ENCODE measurements at regions not wholly inside any gene's neighbourhood (a gene's known extent, or its start where the extent isn't known, plus 50 kb on each side); places are given as distances from the start of the nearest gene placed in this dataset.

DNA sequence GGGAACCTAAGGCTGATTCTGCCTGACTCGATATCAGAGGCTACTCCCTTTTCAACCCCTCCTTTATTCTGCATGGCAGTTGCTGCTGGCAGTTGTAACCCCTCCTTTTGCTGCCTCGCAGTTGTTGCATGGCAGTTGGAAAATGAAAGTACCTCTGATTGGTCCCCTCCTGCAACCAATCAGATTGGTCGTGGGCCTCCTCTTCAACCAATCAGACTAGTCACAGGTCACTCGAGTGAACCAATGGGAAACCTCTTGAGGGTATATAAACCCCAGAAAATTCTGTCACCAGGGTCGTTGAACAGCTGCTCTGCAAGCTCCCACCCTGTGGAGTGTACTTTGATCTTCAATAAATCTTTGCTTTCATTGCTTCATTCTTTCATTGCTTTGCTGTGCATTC, 294.3 kb upstream of the SLC8A1 start:
- RAD21 ChIA-PET (ENCODE audit: unreplicated experiment), result interaction anchor here (0.7 kb wide), 1 partner anchor 173 kb away, joined by 3 read pairs; no protein-coding TSS in a partner anchor
- Histone ChIP-seq H3K4me1 (ENCODE audit: control insufficient read depth, insufficient read depth, low read length) (no peaks in the 10 kb centered on the region), H3K9me3 (replicated peaks; ENCODE audit: control insufficient read depth, insufficient read depth, low read length) (no peaks in the 10 kb centered on the region), H3K79me2 (ENCODE audit: control insufficient read depth, insufficient read depth, low read length) (no peaks in the 10 kb centered on the region), H3K9ac (ENCODE audit: control insufficient read depth, insufficient read depth, low read length) (no peak overlapping the region), H3K36me3 (ENCODE audit: control insufficient read depth in 2 of 2, insufficient read depth in 2 of 2, low read length in 1 of 2) (no peaks in the 10 kb centered on the region), H2AFZ (ENCODE audit: control insufficient read depth, low read depth, low read length) (no peak overlapping the region), H3K27ac (ENCODE audit: control insufficient read depth, insufficient read depth) (no peak overlapping the region), H3K4me2 (ENCODE audit: control insufficient read depth, insufficient read depth) (no peak overlapping the region), H3K4me3 (no peak overlapping the region), H4K20me1 (ENCODE audit: control insufficient read depth, insufficient read depth) (no peaks in the 10 kb centered on the region), H3K27me3 (replicated peaks in 1 of 2; ENCODE audit: control insufficient read depth in 2 of 2, insufficient read depth in 2 of 2, low read length in 1 of 2) (no peaks in the 10 kb centered on the region)
- whole genome bisulfite sequencing (ENCODE audit: insufficient coverage, insufficient replicate concordance, low lambda C conversion rate, missing lambda C conversion rate), result 1% methylated on average over 5 of the region's 5 CpGs
- ATAC-seq (peak; percentile 67), FAIRE-seq (no peak), DNase-seq (ENCODE audit: low read depth, low spot score) (no peak)
- intact Hi-C loops (cut with micrococcal nuclease; ENCODE audit: unreplicated experiment), result no loop called here
- TF ChIP-seq NFYB (IDR thresholded peaks at IDR 0.05; ENCODE audit: insufficient read depth, low read depth, low read length) (peak; percentile 65), MXI1 (IDR thresholded peaks at IDR 0.05; ENCODE audit: low read depth, low read length) (no peak)
- no TSS peak for BruUV-seq (replicated peaks)
- CTCF ChIA-PET, result no interaction called here
- POLR2A ChIA-PET, result no interaction called here
- in situ Hi-C loops (cut with MboI), result no loop called here
- SMC1A ChIA-PET (ENCODE audit: uncharacterized antibody, unreplicated experiment), result no interaction called here

DNA sequence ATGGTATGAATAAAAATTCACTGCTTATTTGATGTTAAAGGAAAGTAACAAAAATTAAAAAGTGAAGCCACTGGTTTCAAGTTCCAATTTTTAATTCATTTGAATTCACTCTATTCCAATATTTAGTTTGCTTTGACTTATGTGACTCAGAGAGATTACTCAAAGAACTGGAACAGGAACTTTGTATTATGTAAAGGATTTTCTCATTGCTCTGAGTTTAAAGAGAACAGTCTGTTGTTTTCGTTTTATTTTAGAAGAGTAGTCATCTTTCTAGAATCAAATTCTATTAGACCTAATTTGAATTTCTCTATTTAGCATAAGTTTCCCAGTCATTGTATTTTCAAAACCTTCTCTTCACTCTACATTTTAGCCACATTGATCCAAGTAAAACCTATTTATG, 300.1 kb upstream of the SLC8A1 start:
- 0% methylated on average over 1 of the region's 1 CpG for WGBS (ENCODE audit: insufficient coverage, insufficient replicate concordance, low lambda C conversion rate, missing lambda C conversion rate)
- TF ChIP-seq, protein P1, sequence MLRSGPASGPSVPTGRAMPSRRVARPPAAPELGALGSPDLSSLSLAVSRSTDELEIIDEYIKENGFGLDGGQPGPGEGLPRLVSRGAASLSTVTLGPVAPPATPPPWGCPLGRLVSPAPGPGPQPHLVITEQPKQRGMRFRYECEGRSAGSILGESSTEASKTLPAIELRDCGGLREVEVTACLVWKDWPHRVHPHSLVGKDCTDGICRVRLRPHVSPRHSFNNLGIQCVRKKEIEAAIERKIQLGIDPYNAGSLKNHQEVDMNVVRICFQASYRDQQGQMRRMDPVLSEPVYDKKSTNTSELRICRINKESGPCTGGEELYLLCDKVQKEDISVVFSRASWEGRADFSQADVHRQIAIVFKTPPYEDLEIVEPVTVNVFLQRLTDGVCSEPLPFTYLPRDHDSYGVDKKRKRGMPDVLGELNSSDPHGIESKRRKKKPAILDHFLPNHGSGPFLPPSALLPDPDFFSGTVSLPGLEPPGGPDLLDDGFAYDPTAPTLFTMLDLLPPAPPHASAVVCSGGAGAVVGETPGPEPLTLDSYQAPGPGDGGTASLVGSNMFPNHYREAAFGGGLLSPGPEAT (IDR thresholded peaks at IDR 0.05; ENCODE audit: low read depth), result no peak
- TF ChIP-seq PML (IDR thresholded peaks at IDR 0.05; ENCODE audit: low read length), result no peak
- TF ChIP-seq NRF1 (conservative IDR thresholded peaks at IDR 0.05; ENCODE audit: low read depth, low read length), result no peak
- TF ChIP-seq ZNF384 (IDR thresholded peaks at IDR 0.05; ENCODE audit: borderline replicate concordance, low read depth, low read length), result no peak
- TF ChIP-seq BHLHE40 (IDR thresholded peaks at IDR 0.05; ENCODE audit: borderline replicate concordance in 1 of 2, low read depth in 2 of 2, low read length in 1 of 2), result no peak
- TF ChIP-seq ZNF207 (IDR thresholded peaks at IDR 0.05; ENCODE audit: borderline replicate concordance), result no peak
- ChIA-PET CTCF (no interaction called here), RAD21 (ENCODE audit: unreplicated experiment) (no interaction called here), POLR2A (no interaction called here), SMC1A (ENCODE audit: uncharacterized antibody, unreplicated experiment) (no interaction called here)
- FAIRE-seq, result no peak
- H3K27ac ChIP-seq (ENCODE audit: control insufficient read depth, insufficient read depth), result no peak overlapping the region
- no peak overlapping the region for H2AFZ ChIP-seq (ENCODE audit: control insufficient read depth, low read depth, low read length)
- BruUV-seq (replicated peaks), result no TSS peak
- no peaks in the 10 kb centered on the region for H4K20me1 ChIP-seq (ENCODE audit: control insufficient read depth, insufficient read depth)
- intact Hi-C loops (cut with micrococcal nuclease; ENCODE audit: unreplicated experiment) (no loop called here), in situ Hi-C loops (cut with MboI) (no loop called here)
- no peak for ATAC-seq
- no peak overlapping the region for H3K4me3 ChIP-seq
- H3K4me2 ChIP-seq (ENCODE audit: control insufficient read depth, insufficient read depth), result no peak overlapping the region
- no peak overlapping the region for H3K9ac ChIP-seq (ENCODE audit: control insufficient read depth, insufficient read depth, low read length)
- H3K9me3 ChIP-seq (replicated peaks; ENCODE audit: control insufficient read depth, insufficient read depth, low read length), result no peaks in the 10 kb centered on the region
- no peaks in the 10 kb centered on the region for H3K79me2 ChIP-seq (ENCODE audit: control insufficient read depth, insufficient read depth, low read length)
- H3K4me1 ChIP-seq (ENCODE audit: control insufficient read depth, insufficient read depth, low read length), result no peaks in the 10 kb centered on the region
- no peaks in the 10 kb centered on the region for H3K36me3 ChIP-seq (ENCODE audit: control insufficient read depth in 2 of 2, insufficient read depth in 2 of 2, low read length in 1 of 2)
- DNase-seq (ENCODE audit: low read depth, low spot score), result no peak
- no peaks in the 10 kb centered on the region for H3K27me3 ChIP-seq (replicated peaks in 1 of 2; ENCODE audit: control insufficient read depth in 2 of 2, insufficient read depth in 2 of 2, low read length in 1 of 2)

Data from GM12878 (cell line).